HG03342 (cell line): ENCODE measurements at regions not wholly inside any gene's neighbourhood (a gene's known extent, or its start where the extent isn't known, plus 50 kb on each side); places are given as distances from the start of the nearest gene placed in this dataset.
"Not testable (repeated sequence)": the region's sequence is repeated elsewhere in the genome, so short reads cannot be mapped to it uniquely, and the experiment has no call there.

ENCODE experiments used
- ATAC-seq: cut with Tn5 transposase; IDR thresholded peaks from one replicate; pipeline ENCODE4 v1.9.1; 2021; ENCODE audit warnings: mild to moderate bottlenecking, moderate library complexity; ENCODE audit not compliant: unreplicated experiment

GRCh38 chr7:146057958-146058357 lies 58.6 kb upstream of the CNTNAP2 start:
- no peak for ATAC-seq

- no peak for ATAC-seq
Observed at GRCh38 chr7:146054909-146055308, 61.7 kb upstream of the CNTNAP2 start.

- ATAC-seq: no peak
Observed at GRCh38 chr7:146053492-146053891, 63.1 kb upstream of the CNTNAP2 start.

DNA sequence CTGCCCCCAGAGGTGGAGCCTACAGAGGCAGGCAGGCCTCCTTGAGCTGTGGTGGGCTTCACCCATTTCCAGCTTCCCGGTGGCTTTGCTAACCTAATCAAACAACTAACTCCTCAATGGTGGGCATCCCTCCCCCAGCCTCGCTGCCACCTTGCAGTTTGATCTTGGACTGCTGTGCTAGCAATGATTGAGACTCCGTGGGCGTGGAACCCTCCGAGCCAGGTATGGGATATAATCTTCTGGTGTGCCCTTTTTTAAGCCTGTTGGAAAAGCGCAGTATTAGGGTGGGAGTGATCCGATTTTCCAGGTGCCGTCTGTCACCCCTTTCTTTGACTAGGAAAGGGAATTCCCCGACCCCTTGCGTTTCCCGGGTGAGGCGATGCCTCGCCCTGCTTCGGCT lies 73.3 kb upstream of the CNTNAP2 start:
- ATAC-seq: not testable (repeated sequence)

GRCh38 chr7:146028251-146028750 lies 88.3 kb upstream of the CNTNAP2 start:
- no peak for ATAC-seq

- ATAC-seq: no peak
Observed at GRCh38 chr7:146027243-146027642, 89.4 kb upstream of the CNTNAP2 start.

DNA sequence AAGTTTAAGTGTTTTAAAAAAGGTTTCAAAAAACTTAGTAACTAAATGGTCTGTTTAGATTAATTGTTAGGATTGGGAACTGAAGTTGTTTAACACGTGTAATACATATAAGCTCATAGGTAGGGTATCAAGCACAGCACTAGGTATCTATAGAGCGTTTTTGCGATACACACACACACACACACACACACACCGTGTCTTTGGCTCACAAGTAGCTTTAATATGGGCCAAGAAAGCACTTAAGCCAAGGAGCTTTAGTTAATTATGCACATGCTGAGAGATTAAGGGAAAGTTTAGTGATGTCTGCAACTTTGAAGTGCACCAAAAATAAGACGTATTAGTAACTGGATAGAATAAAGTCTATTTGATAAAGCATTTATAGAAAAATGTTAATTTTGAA lies 93.8 kb upstream of the CNTNAP2 start:
- ATAC-seq: no peak

- not testable (repeated sequence) for ATAC-seq
Observed at GRCh38 chr7:146019041-146020004, 97.3 kb upstream of the CNTNAP2 start.

- not testable (repeated sequence) for ATAC-seq
Observed at GRCh38 chr7:146017366-146017765, 99.2 kb upstream of the CNTNAP2 start.

DNA sequence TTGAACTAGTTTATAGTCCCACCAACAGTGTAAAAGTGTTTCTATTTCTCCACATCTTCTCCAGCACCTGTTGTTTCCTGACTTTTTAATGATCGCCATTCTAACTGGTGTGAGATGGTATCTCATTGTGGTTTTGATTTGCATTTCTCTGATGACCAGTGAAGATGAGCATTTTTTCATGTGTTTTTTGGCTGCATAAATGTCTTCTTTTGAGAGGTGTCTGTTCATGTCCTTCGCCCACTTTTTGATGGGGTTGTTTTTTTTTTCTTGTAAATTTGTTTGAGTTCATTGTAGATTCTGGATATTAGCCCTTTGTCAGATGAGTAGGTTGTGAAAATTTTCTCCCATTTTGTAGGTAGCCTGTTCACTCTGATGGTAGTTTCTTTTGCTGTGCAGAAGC lies 102.4 kb upstream of the CNTNAP2 start:
- ATAC-seq: not testable (repeated sequence)

DNA sequence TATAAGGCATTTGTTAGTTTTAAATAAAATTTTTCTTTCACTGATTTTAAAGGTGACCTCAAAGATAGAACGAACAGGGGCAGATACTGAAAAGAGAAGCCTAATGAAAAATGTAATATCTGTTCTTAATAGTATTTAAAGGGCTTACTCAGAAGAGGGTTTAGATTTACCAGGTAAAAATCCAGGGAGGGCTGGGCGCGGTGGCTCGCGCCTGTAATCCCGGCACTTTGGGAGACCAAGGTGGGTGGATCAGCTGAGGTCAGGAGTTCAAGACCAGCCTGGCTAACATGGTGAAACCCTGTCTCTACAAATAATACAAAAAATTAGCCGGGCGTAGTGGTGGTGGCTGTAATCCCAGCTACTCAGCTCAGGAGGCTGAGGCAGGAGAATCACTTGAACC lies 108.3 kb upstream of the CNTNAP2 start:
- ATAC-seq: no peak

GRCh38 chr7:146004805-146005204 lies 111.8 kb upstream of the CNTNAP2 start:
- no peak for ATAC-seq

GRCh38 chr7:146002431-146003078 lies 114.0 kb upstream of the CNTNAP2 start:
- peak; percentile 89 for ATAC-seq

DNA sequence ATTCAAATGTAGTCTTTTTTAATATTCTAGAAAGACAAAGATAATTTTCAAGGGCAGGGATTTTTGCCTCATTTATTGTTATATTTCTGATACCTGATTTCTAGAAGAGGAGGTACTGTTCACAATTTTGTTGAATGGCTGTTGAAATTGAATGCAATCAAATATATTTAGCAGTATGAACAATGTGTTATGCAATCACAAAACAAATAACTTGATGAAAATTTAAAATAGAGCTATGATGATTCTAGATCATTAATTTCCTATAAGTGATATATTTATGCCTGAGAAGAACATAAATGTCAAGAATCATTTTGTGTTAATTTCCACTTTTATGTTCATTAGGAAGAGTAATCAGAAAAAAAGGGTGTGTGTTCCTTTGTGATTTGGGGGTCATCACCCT lies 114.6 kb upstream of the CNTNAP2 start:
- no peak for ATAC-seq

GRCh38 chr7:146000882-146001281 lies 115.7 kb upstream of the CNTNAP2 start:
- no peak for ATAC-seq

- no peak for ATAC-seq
Observed at GRCh38 chr7:145989469-145989868, 127.1 kb upstream of the CNTNAP2 start.

DNA sequence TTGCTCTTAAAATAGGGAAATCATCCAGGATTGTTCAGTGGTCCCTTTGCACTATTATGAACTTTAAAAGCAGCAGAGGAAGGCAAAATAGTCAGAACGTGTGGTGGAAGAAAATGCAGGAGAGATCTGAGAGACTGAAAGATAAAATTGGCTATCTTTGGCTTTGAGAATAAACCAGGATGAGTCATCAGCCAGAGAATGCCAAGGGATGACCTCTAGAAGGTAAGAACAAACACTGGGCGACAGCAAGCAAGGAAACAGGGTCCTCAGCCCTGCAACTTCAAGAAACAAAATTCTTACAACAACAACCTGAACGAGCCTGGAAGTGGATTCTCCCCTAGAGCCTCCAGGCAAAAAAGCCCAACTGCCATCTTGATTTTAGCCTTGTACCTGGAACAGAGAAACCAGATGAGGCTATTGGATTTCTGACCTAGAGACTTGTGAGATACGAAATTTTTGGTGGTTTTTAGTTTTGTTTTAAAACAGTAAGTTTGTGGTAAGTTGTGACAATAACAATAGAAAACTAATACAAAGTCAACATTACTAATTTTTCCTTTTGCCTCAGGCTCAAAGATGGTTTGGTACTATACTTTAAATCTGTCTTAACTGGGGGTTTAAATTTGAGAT lies 130.2 kb upstream of the CNTNAP2 start:
- no peak for ATAC-seq

GRCh38 chr7:145978769-145979168 lies 137.8 kb upstream of the CNTNAP2 start:
- no peak for ATAC-seq

DNA sequence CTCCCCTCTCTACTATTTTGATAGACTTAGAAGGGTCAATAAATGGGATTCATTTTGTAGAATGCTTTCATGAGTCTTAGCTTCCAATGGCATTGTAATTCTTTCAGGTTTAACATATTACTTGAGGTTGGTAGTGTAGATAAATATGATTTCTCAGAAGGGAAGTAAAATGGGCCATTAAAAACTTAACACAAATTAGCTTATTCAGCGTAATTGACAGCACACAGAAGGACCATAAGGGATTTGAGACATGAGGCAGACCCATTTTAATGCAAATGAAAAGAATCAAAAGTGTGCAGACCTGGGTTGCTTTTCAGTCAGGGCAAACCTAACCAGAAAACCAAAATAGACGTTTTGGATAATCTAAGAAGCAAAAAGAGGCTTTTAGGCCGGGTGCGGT lies 156.6 kb upstream of the CNTNAP2 start:
- no peak for ATAC-seq

- ATAC-seq: no peak
Observed at GRCh38 chr7:145957160-145957890, 159.3 kb upstream of the CNTNAP2 start.

DNA sequence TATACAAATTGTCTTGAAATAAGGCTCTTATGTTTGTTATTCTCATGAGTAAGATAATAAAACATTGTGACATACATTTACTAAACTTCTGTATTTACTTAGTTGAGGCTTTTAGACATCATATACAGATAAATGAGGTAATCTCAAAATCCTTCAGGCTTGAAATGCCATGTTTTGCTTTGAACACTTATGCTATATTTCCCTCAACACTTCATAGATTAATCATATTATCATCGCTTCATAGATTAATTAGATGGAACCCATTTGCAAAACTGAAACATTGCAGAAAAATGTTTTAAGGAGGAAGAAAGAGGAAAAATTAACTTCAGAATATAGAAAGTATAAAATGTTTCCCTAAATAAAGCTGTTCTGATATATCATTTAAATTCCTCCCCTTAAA lies 165.0 kb upstream of the CNTNAP2 start:
- ATAC-seq: no peak
